ENCODE measurements at regions not wholly inside any gene's neighbourhood (a gene's known extent, or its start where the extent isn't known, plus 50 kb on each side); places are given as distances from the start of the nearest gene placed in this dataset.

- TF ChIP-seq CTCF (IDR thresholded peaks at IDR 0.05; ENCODE audit: control extremely low read depth in 1 of 3, insufficient read depth in 1 of 3, low read depth in 1 of 3, low read length in 3 of 3) (no peak), EP300 (IDR thresholded peaks at IDR 0.05; ENCODE audit: borderline replicate concordance in 1 of 2, low read depth in 2 of 2, low read length in 2 of 2) (no peak), POU5F1 (IDR thresholded peaks at IDR 0.05; ENCODE audit: low read depth, low read length) (no peak), POLR2A (IDR thresholded peaks at IDR 0.05; ENCODE audit: control extremely low read depth in 1 of 2, low read depth in 2 of 2, low read length in 2 of 2) (no peak), EZH2 (IDR thresholded peaks at IDR 0.05; ENCODE audit: low read depth, low read length, severe bottlenecking) (no peak), USF2 (IDR thresholded peaks at IDR 0.05; ENCODE audit: low read length) (no peak), TCF12 (IDR thresholded peaks at IDR 0.05; ENCODE audit: low read depth, low read length) (no peak), CHD1 (IDR thresholded peaks at IDR 0.05; ENCODE audit: low read depth, low read length) (no peak), NANOG (IDR thresholded peaks at IDR 0.05; ENCODE audit: insufficient read depth, low read depth, low read length, poor library complexity, severe bottlenecking) (no peak), CBX8 (IDR thresholded peaks at IDR 0.05; ENCODE audit: borderline replicate concordance, low read depth, low read length) (no peak), SRF (IDR thresholded peaks at IDR 0.05; ENCODE audit: low read depth, low read length) (no peak)
These were observed 130.9 kb upstream of the PELI1 start for GRCh38 chr2:64275174-64275466.

All from H1 (cell line).